GM12878 (cell line): ENCODE measurements at regions not wholly inside any gene's neighbourhood (a gene's known extent, or its start where the extent isn't known, plus 50 kb on each side); places are given as distances from the start of the nearest gene placed in this dataset.
"Not testable (repeated sequence)": the region's sequence is repeated elsewhere in the genome, so short reads cannot be mapped to it uniquely, and the experiment has no call there.

ENCODE experiments used
- ATAC-seq: fragments of 200-7000 bp; cut with Tn5 transposase; 3 replicates; pipeline ENCODE4 v1.9.1; 2020; ENCODE audit warnings: mild to moderate bottlenecking, moderate library complexity
- BruUV-seq: library from RNA; stranded (reverse); fragments of 400-500 nt; replicated peaks from 2 replicates; lab custom pipeline; 2021; lab: Mats Ljungman, UMichigan
- CTCF ChIA-PET: fragments of 300-600 bp; sonication (Branson Sonifier 250); formaldehyde crosslinking; extraction: SDS; loops from one replicate; lab custom pipeline; 2021; ENCODE audit warnings: inconsistent platforms; lab: Yijun Ruan, JAX
- POLR2A ChIA-PET: fragments of 350-600 bp; formaldehyde crosslinking; extraction: SDS; loops from one replicate; lab custom pipeline; 2021; ENCODE audit warnings: inconsistent platforms; lab: Charles Lee
- RAD21 ChIA-PET: fragments of 300-600 bp; sonication (Branson Sonifier 250); formaldehyde crosslinking; loops from one replicate; lab custom pipeline; 2023; ENCODE audit warnings: antibody characterized with exemption; ENCODE audit not compliant: unreplicated experiment; lab: Charles Lee
- SMC1A ChIA-PET: fragments of 300-600 bp; sonication (Branson Sonifier 250); formaldehyde crosslinking; loops from one replicate; lab custom pipeline; 2023; ENCODE audit not compliant: unreplicated experiment, uncharacterized antibody; lab: Charles Lee
- DNase-seq: peaks from one replicate; pipeline ENCODE4 v3.0.0-alpha.2; 2011; ENCODE audit warnings: low read depth, low spot score
- FAIRE-seq: peaks from 3 replicates; lab custom pipeline; 2011; peaks lifted over from hg19 to GRCh38; lab: Jason Lieb, UNC
- H2AFZ ChIP-seq: 2 replicates; pipeline ENCODE4 v1.6.0; 2011; ENCODE audit warnings: low read depth, low read length, control low read depth; ENCODE audit not compliant: control insufficient read depth
- H3K27ac ChIP-seq: 2 replicates; pipeline ENCODE4 v1.5.1; 2011; ENCODE audit warnings: control low read depth; ENCODE audit not compliant: control insufficient read depth, insufficient read depth
- H3K27me3 ChIP-seq, 2 experiments: replicated peaks in 1 of 2; 2 replicates each; pipeline versions ENCODE4 v1.6.0 to v1.6.1; 2011; ENCODE audit warnings: low read length in 1 of 2; ENCODE audit not compliant: control insufficient read depth in 2 of 2, insufficient read depth in 2 of 2
- H3K36me3 ChIP-seq, 2 experiments: 2 replicates each; pipeline ENCODE4 v1.5.1; 2011; ENCODE audit warnings: low read length in 1 of 2; ENCODE audit not compliant: control insufficient read depth in 2 of 2, insufficient read depth in 2 of 2
- H3K4me1 ChIP-seq: 2 replicates; pipeline ENCODE4 v1.6.1; 2011; ENCODE audit warnings: mild to moderate bottlenecking, low read length, moderate library complexity, mixed read lengths; ENCODE audit not compliant: control insufficient read depth, insufficient read depth
- H3K4me2 ChIP-seq: 2 replicates; pipeline ENCODE4 v1.6.0; 2011; ENCODE audit warnings: control low read depth; ENCODE audit not compliant: control insufficient read depth, insufficient read depth
- H3K4me3 ChIP-seq: fragments of 200-600 bp; sonication (generic); 2 replicates; pipeline ENCODE4 v1.5.1; 2016
- H3K79me2 ChIP-seq: 2 replicates; pipeline ENCODE4 v1.6.0; 2011; ENCODE audit warnings: low read length; ENCODE audit not compliant: control insufficient read depth, insufficient read depth
- H3K9ac ChIP-seq: 2 replicates; pipeline ENCODE4 v1.8.0; 2011; ENCODE audit warnings: low read length, control low read depth, mixed read lengths; ENCODE audit not compliant: control insufficient read depth, insufficient read depth
- H3K9me3 ChIP-seq: replicated peaks from 3 replicates; pipeline ENCODE4 v1.5.1; 2011; ENCODE audit warnings: mild to moderate bottlenecking, low read length; ENCODE audit not compliant: control insufficient read depth, insufficient read depth
- H4K20me1 ChIP-seq: 2 replicates; pipeline ENCODE4 v1.6.0; 2011; ENCODE audit not compliant: control insufficient read depth, insufficient read depth
- BRCA1 ChIP-seq: IDR thresholded peaks from 2 replicates; pipeline ENCODE4 v1.6.1; 2011; ENCODE audit warnings: low read depth, low read length, improper control_type of control experiment
- MYC ChIP-seq: IDR thresholded peaks from 2 replicates; pipeline ENCODE4 v1.6.1; 2011; ENCODE audit warnings: mild to moderate bottlenecking, low read length, moderate library complexity, inconsistent platforms; ENCODE audit not compliant: insufficient read depth, insufficient replicate concordance, insufficient read length, severe bottlenecking
- SMAD1 ChIP-seq: fragments of 450-650 bp; IDR thresholded peaks from 2 replicates; pipeline ENCODE4 v1.6.1; 2018; ENCODE audit warnings: mild to moderate bottlenecking, low read depth; ENCODE audit not compliant: partially characterized antibody
- SMC3 ChIP-seq: IDR thresholded peaks from 2 replicates; pipeline ENCODE4 v1.6.1; 2011; ENCODE audit warnings: low read length, improper control_type of control experiment, borderline replicate concordance
- SPI1 ChIP-seq: IDR thresholded peaks from 2 replicates; pipeline ENCODE4 v1.6.1; 2011; ENCODE audit warnings: low read depth, mild to moderate bottlenecking, low read length, moderate library complexity, borderline replicate concordance; ENCODE audit not compliant: insufficient read depth
- WGBS: methylation state at CpG from one replicate; pipeline ENCODE4 v1.1.6; 2016; ENCODE audit warnings: low lambda C conversion rate; ENCODE audit not compliant: insufficient replicate concordance, insufficient coverage; ENCODE audit errors: missing lambda C conversion rate; 5-methylcytosine and 5-hydroxymethylcytosine counted together
- in situ Hi-C: fragments of 300-500 bp; cut with MboI; formaldehyde crosslinking; loops from 9 replicates; pipeline ENCODE4 v1.14.3; 2018; ENCODE audit warnings: mixed read lengths
- intact Hi-C: fragments of 100-400 bp; cut with micrococcal nuclease; formaldehyde crosslinking; loops from one replicate; pipeline ENCODE4 v1.14.2; 2022; ENCODE audit not compliant: unreplicated experiment
- TF ChIP-seq, protein P1 (sequence below): fragments of 450-650 bp; IDR thresholded peaks from 2 replicates; pipeline ENCODE4 v1.6.1; 2016; ENCODE audit warnings: mild to moderate bottlenecking

DNA sequence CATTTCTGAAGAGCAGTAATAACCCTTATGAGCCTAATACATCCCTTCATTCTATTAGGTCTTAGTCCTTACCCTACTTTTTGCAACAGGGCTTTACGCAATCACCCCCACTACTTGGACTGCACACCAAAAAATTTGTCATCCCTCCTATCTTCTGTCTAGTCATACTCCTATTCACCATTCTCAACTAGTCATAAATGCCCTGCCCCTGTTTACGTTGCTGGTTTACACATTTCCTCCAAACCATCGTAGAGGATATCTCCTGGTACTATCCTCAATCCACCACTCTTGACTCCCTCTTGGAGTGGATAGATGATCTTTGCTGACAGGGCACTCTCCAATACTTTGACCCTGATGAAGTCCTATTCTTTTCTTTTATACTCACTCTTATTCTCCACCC is 98.2 kb upstream of the CCNG1 start (continued):
- TF ChIP-seq SMAD1 (no peak), BRCA1 (no peak)
- TF ChIP-seq, protein P1, sequence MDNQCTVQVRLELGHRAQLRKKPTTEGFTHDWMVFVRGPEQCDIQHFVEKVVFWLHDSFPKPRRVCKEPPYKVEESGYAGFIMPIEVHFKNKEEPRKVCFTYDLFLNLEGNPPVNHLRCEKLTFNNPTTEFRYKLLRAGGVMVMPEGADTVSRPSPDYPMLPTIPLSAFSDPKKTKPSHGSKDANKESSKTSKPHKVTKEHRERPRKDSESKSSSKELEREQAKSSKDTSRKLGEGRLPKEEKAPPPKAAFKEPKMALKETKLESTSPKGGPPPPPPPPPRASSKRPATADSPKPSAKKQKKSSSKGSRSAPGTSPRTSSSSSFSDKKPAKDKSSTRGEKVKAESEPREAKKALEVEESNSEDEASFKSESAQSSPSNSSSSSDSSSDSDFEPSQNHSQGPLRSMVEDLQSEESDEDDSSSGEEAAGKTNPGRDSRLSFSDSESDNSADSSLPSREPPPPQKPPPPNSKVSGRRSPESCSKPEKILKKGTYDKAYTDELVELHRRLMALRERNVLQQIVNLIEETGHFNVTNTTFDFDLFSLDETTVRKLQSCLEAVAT: no peak
- TF ChIP-seq, all 136 proteins: peak for 0

DNA sequence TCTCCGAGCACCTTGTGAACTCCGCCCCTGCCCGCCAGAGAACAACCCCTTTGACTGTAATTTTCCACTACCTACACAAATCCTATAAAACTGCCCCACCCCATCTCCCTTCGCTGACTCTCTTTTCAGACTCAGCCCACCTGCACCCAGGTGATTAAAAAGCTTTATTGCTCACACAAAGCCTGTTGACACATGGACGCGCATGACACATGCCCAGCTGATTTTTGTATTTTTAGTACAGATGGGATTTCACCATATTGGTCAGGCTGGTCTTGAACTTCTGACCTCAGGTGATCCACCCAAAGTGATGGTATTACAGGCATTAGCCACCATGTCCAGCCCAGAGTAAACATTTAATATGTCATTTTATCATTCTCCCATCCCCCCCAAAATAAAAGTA is 97.0 kb upstream of the CCNG1 start:
- POLR2A ChIA-PET, H3K79me2 ChIP-seq, BruUV-seq, H3K36me3 ChIP-seq, H3K4me1 ChIP-seq, H3K9me3 ChIP-seq, DNase-seq, ATAC-seq, H3K9ac ChIP-seq, H3K4me3 ChIP-seq, H4K20me1 ChIP-seq, H3K4me2 ChIP-seq, H3K27me3 ChIP-seq, FAIRE-seq, RAD21 ChIA-PET, SMC1A ChIA-PET, H2AFZ ChIP-seq, H3K27ac ChIP-seq: not testable (repeated sequence)
- in situ Hi-C loops (loop anchor here (10.0 kb wide), 2 partner anchors 1136 to 1796 kb away; partner anchors contain the start of gene GABRB2), intact Hi-C loops (loop anchor here (10.0 kb wide), 3 partner anchors 516 to 746 kb away; no protein-coding TSS in a partner anchor)
- CTCF ChIA-PET: interaction anchor here (1.0 kb wide), 1 partner anchor 10 kb away, joined by 3 read pairs; no protein-coding TSS in a partner anchor
- WGBS: 42% methylated on average over 6 of the region's 6 CpGs

DNA sequence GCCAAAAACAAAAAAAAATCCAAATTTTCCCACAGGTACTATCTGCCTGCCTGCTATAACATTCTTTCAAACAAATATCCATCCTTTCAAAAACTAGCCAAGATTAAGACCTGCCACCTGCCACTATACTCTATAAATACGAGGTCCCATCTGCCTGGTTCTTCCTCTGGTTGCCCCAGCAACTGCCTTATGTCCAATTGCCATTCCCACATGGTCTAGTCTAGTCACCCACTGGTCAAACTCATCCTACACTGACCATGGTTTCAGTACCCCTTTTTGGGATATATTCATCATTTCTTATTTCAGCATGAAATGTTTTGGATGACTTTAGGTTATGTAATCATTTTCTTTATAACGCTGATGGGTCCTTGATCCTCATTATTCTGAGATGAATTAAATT is 95.1 kb upstream of the CCNG1 start:
- H2AFZ ChIP-seq: no peak overlapping the region
- BruUV-seq: no TSS peak
- 0 out of 3 replicates have a peak, but pooled peaks have one; percentile 21 for ATAC-seq
- no peak for FAIRE-seq
- POLR2A ChIA-PET: no interaction called here
- H3K27me3 ChIP-seq: no peaks in the 10 kb centered on the region
- SMC1A ChIA-PET: interaction anchor here (1.0 kb wide), 1 partner anchor 131 kb away, joined by 3 read pairs; no protein-coding TSS in a partner anchor
- TF ChIP-seq SPI1 (peak; percentile 27; the same call in 1 of the 2 replicates), MYC (no peak), SMC3 (no peak)
- no peaks in the 10 kb centered on the region for H3K9me3 ChIP-seq
- in situ Hi-C loops: loop anchor here (10.0 kb wide), 2 partner anchors 1138 to 1798 kb away; partner anchors contain the start of gene GABRB2
- H3K4me3 ChIP-seq: no peak overlapping the region
- no peak overlapping the region for H3K9ac ChIP-seq
- H3K79me2 ChIP-seq: no peaks in the 10 kb centered on the region
- H3K4me2 ChIP-seq: no peak overlapping the region
- CTCF ChIA-PET: interaction anchor here (0.5 kb wide), 1 partner anchor 521 kb away, joined by 3 read pairs; no protein-coding TSS in a partner anchor
- RAD21 ChIA-PET: no interaction called here
- H3K4me1 ChIP-seq: no peaks in the 10 kb centered on the region
- no peaks in the 10 kb centered on the region for H3K36me3 ChIP-seq
- WGBS: 23% methylated on average over 2 of the region's 2 CpGs
- H3K27ac ChIP-seq: no peak overlapping the region
- intact Hi-C loops: loop anchor here (10.0 kb wide), 3 partner anchors 518 to 748 kb away; no protein-coding TSS in a partner anchor
- DNase-seq: no peak
- H4K20me1 ChIP-seq: no peaks in the 10 kb centered on the region
